CD4-positive, CD25-positive, alpha-beta regulatory T cell (primary cell): ENCODE measurements at regions not wholly inside any gene's neighbourhood (a gene's known extent, or its start where the extent isn't known, plus 50 kb on each side); places are given as distances from the start of the nearest gene placed in this dataset.
"Not testable (repeated sequence)": the region's sequence is repeated elsewhere in the genome, so short reads cannot be mapped to it uniquely, and the experiment has no call there.

Source experiments
- ATAC-seq, 2 donors: fragments of 150-1000 bp; cut with Tn5 transposase; one replicate each; pipeline ENCODE4 v1.10.0; 2021; ENCODE audit warnings: low read depth in 2 of 2, moderate number of reproducible peaks in 2 of 2, moderate library complexity in 1 of 2
- DNase-seq, 3 donors: peaks; one replicate each; pipeline versions ENCODE4 v3.0.0 to v3.0.0-alpha.2; 2012 to 2022; ENCODE audit warnings: mixed read lengths in 1 of 3
- H3K27ac ChIP-seq: one replicate; pipeline ENCODE4 v1.7.0; 2013; ENCODE audit warnings: mild to moderate bottlenecking, low read length; ENCODE audit not compliant: insufficient read depth, poor library complexity, severe bottlenecking
- H3K27me3 ChIP-seq: one replicate; pipeline ENCODE4 v1.7.0; 2013; ENCODE audit warnings: low read length; ENCODE audit not compliant: control insufficient read depth, insufficient read depth
- H3K36me3 ChIP-seq: one replicate; pipeline ENCODE4 v1.7.0; 2013; ENCODE audit warnings: mild to moderate bottlenecking, low read length, moderate library complexity; ENCODE audit not compliant: control insufficient read depth, insufficient read depth
- H3K4me1 ChIP-seq: 2 replicates; pipeline ENCODE4 v1.7.0; 2013; ENCODE audit warnings: mild to moderate bottlenecking, low read length; ENCODE audit not compliant: insufficient read depth, control insufficient read depth, poor library complexity, severe bottlenecking
- H3K4me3 ChIP-seq: one replicate; pipeline ENCODE4 v1.7.0; 2013; ENCODE audit warnings: low read depth, mild to moderate bottlenecking, low read length, moderate library complexity
- H3K9me3 ChIP-seq, 2 experiments: 1 replicate in 1 of 2; 2 replicates in 1 of 2; pipeline ENCODE4 v1.7.0; 2013; ENCODE audit warnings: low read length in 2 of 2, mild to moderate bottlenecking in 1 of 2, moderate library complexity in 1 of 2; ENCODE audit not compliant: control insufficient read depth in 2 of 2
- H3K27ac Mint-ChIP-seq, 3 donors: one replicate each; pipeline ENCODE4 v1.8.0; 2020 to 2022; ENCODE audit warnings: mild to moderate bottlenecking in 3 of 3, mixed read lengths in 3 of 3, moderate library complexity in 2 of 3
- H3K27me3 Mint-ChIP-seq: one replicate; pipeline ENCODE4 v1.8.0; 2022; ENCODE audit warnings: mild to moderate bottlenecking, mixed read lengths
- H3K36me3 Mint-ChIP-seq: one replicate; pipeline ENCODE4 v1.8.0; 2020; ENCODE audit warnings: mixed read lengths
- H3K4me1 Mint-ChIP-seq, 4 donors: one replicate each; pipeline ENCODE4 v1.8.0; 2020 to 2022; ENCODE audit warnings: mixed read lengths in 4 of 4, mild to moderate bottlenecking in 1 of 4
- H3K4me3 Mint-ChIP-seq, 4 donors: one replicate each; pipeline ENCODE4 v1.8.0; 2020 to 2022; ENCODE audit warnings: mild to moderate bottlenecking in 4 of 4, mixed read lengths in 4 of 4, moderate library complexity in 3 of 4
- H3K9me3 Mint-ChIP-seq, 7 donors: one replicate each; pipeline ENCODE4 v1.8.0; 2020 to 2022; ENCODE audit warnings: mixed read lengths in 7 of 7, mild to moderate bottlenecking in 3 of 7, moderate library complexity in 2 of 7

- not testable (repeated sequence) for H3K36me3 Mint-ChIP-seq, H3K9me3 Mint-ChIP-seq, H3K4me1 ChIP-seq, H3K27me3 ChIP-seq, ATAC-seq, H3K27ac Mint-ChIP-seq, H3K4me1 Mint-ChIP-seq, DNase-seq, H3K9me3 ChIP-seq, H3K27me3 Mint-ChIP-seq, H3K36me3 ChIP-seq, H3K4me3 ChIP-seq, H3K4me3 Mint-ChIP-seq, H3K27ac ChIP-seq
Measured at GRCh38 chr16:29355339-29356059, 51.0 kb downstream of the NPIPB11 start.

GRCh38 chr16:29354449-29354848 is 52.1 kb downstream of the NPIPB11 start:
- not testable (repeated sequence) for H3K27me3 ChIP-seq, DNase-seq, ATAC-seq, H3K36me3 Mint-ChIP-seq, H3K4me1 ChIP-seq, H3K27ac ChIP-seq, H3K9me3 ChIP-seq, H3K27me3 Mint-ChIP-seq, H3K27ac Mint-ChIP-seq, H3K4me3 Mint-ChIP-seq, H3K4me1 Mint-ChIP-seq, H3K36me3 ChIP-seq, H3K9me3 Mint-ChIP-seq, H3K4me3 ChIP-seq

DNA sequence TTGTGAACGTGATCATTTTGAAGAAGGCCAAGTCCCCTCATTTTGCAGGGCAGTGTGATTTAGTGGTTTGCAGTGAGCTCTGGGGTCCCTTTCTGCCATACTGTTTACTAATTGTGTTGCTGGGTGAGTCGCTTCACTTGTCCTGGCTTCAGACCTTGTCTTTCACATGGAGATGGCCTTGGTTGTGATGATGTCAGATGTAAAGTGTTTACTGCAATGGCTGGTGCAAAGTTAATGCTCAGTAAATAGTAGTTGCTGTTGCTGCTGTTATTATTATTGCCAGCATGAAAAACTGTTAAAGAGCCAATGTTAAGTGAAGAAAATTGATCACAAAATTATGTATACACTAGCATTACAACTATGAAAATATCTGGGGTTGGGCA is 53.9 kb downstream of the NPIPB11 start:
- not testable (repeated sequence) for H3K4me3 ChIP-seq, H3K36me3 Mint-ChIP-seq, DNase-seq, H3K9me3 Mint-ChIP-seq, H3K27me3 Mint-ChIP-seq, H3K36me3 ChIP-seq, H3K27ac Mint-ChIP-seq, ATAC-seq, H3K4me3 Mint-ChIP-seq, H3K27ac ChIP-seq, H3K9me3 ChIP-seq, H3K4me1 Mint-ChIP-seq, H3K27me3 ChIP-seq, H3K4me1 ChIP-seq

DNA sequence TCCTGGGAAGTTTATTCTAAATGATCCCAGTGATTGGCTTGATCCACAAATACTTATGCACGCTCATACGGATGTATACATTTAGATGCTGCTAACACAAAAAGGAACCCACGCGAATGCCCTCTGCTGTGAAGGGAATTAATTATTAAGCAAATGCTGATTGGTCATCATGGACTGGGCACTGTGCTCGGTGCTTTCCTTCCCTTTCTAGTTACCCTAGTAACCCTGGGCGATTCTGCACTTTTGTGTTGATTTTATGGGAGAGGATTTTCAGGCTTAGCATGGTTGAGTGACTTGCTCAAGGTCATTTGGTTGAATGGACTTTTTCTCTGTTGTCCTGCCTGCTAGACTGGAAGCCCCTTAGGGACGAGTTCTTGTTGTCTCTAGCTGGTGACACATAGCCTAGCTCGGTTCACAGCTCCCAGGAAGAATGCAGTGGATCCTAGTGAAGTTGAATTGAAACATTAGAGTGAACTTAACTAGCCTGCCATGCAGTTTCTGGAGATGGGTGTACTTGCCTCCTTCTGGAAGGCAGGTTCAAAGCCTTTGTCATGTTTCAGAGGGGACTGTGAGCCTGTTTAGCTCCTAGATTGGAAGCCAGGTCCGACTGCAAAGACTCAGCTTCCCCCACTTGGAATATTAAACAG is 54.4 kb downstream of the NPIPB11 start:
- not testable (repeated sequence) for H3K27ac ChIP-seq, H3K27ac Mint-ChIP-seq, H3K4me3 Mint-ChIP-seq, ATAC-seq, H3K9me3 Mint-ChIP-seq, H3K9me3 ChIP-seq, H3K27me3 ChIP-seq, H3K4me3 ChIP-seq, H3K27me3 Mint-ChIP-seq, DNase-seq, H3K4me1 Mint-ChIP-seq, H3K36me3 Mint-ChIP-seq, H3K4me1 ChIP-seq, H3K36me3 ChIP-seq

DNA sequence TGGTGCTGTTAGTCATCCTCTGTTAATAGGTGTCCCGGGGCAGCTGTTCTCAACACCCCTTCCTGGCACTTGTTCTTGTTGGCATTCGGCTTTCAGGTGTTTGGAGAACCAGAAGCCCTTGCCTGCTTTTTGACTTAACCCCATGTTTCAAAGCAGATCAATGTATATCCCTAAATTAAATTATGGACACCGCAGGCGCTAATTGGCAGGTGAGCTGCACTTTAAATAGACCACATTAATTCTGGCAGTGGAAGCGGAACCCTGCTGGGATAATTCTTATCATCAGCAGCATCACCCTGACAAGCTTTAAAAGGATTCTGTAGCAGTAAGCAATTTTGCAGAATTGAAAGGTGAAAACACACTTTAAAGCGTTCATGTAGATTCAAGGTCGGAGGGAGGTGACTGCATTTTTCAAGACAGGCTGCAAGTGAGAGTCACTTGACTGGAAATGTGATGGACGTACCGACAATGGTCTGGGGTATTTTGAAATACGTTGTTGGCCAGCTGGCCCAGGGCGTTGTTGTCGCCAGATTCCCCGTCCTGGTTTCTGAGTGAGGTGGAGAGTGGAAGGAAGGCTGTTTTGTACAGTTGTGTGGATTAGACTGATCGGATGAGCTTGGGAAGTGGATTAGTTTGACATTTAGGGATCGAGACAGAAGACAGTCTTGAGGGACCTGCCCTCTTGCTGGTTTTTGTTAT is 55.1 kb downstream of the NPIPB11 start:
- H3K36me3 Mint-ChIP-seq: not testable (repeated sequence)

GRCh38 chr16:29349966-29350365 is 56.5 kb downstream of the NPIPB11 start:
- H3K4me1 ChIP-seq, H3K9me3 ChIP-seq, DNase-seq, H3K9me3 Mint-ChIP-seq, H3K27ac ChIP-seq, H3K27me3 Mint-ChIP-seq, H3K36me3 ChIP-seq, ATAC-seq, H3K27me3 ChIP-seq, H3K4me1 Mint-ChIP-seq, H3K27ac Mint-ChIP-seq, H3K4me3 Mint-ChIP-seq, H3K4me3 ChIP-seq, H3K36me3 Mint-ChIP-seq: not testable (repeated sequence)

More for the DNA sequence above, 55.1 kb downstream of the NPIPB11 start:
- not testable (repeated sequence) for DNase-seq, H3K9me3 ChIP-seq, H3K27ac ChIP-seq, H3K27me3 Mint-ChIP-seq, H3K4me3 ChIP-seq, ATAC-seq, H3K36me3 ChIP-seq, H3K4me3 Mint-ChIP-seq, H3K27me3 ChIP-seq, H3K4me1 ChIP-seq, H3K9me3 Mint-ChIP-seq, H3K4me1 Mint-ChIP-seq, H3K27ac Mint-ChIP-seq

DNA sequence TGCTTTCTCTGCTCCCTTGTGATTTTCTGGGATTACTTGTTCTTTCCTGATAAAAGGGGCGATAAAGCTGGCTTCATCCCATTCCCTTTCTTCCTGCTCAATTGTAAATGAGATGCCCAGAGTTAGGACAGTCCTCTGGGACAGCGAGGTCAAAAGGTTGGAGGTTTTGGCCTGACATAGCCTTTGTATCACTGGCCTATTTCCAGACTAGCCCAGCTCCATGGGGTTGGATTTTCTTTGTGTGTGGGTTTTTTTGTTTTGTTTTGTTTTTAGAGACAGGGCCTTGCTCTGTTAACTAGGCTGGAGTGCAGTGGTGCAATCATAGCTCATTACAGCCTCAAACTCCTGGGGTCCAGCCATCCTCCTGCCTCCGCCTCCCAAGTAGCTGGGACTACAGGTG is 57.8 kb downstream of the NPIPB11 start:
- not testable (repeated sequence) for H3K9me3 ChIP-seq, H3K4me3 ChIP-seq, DNase-seq, H3K36me3 Mint-ChIP-seq, H3K4me1 Mint-ChIP-seq, H3K9me3 Mint-ChIP-seq, H3K4me1 ChIP-seq, H3K27ac ChIP-seq, H3K27ac Mint-ChIP-seq, H3K36me3 ChIP-seq, H3K4me3 Mint-ChIP-seq, H3K27me3 ChIP-seq, ATAC-seq, H3K27me3 Mint-ChIP-seq
